ENCODE measurements at regions not wholly inside any gene's neighbourhood (a gene's known extent, or its start where the extent isn't known, plus 50 kb on each side); places are given as distances from the start of the nearest gene placed in this dataset.

DNA sequence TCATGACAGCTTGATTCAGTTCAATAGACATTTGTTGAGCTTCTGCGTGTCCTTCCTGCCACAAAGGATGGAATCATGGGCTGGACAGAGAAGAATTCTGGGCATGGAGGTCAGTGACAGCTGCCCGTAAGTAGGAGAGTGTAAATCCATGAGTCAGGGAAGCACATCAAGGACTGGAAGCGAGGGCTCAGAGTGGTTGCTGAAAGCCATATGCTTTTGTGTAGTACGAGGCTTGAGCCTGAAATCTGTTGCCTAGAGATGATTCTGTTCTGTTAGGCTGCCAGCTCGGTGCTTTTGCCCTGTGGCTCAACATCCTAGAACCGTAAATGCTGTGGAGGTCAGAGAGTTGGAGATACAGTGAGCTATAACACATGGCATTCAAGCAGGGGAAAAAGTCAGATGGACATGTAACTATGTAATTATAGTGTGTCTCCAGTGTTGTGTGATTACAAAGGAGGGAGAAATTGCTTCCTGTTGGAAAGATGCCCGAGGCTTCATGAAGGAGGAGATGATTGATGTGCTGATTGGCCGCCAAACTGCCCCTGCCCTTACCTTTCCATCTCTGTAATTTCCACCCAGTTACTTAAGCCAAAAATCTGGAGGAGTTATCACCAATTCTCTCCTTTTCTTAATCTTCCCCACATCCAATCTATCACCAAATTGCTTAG lies 92.8 kb upstream of the CACNA1E start:
- no peak for DNase-seq (ENCODE audit: low read depth)

DNA sequence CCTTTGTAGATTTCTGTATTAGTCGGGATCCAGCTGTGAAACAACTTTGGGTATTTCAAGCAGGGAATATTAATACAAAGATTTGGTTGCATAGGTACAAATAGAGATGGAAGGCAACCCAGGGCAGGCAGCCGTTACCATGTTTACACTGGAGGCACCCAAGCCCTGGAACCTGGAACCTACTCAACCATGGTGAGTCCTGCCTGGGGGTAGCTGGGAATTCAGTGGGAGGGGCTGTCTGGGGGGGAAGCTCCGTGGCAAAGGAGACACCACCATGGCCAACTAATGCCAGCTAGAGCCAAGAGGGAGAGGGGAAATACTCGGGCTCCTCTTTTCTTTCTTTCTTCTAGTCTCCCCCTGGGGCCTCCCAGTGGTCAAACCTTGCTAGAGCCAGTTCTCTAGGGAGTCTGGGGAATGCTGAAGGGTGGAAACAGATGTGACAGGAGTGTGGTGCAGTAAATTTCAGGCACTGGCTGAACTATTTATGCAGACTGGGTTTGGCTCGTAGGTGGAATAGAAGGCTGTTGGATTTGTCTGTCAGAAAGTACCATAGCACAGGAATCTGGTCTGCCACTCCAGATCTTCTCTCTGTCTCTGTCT lies 91.9 kb upstream of the CACNA1E start:
- DNase-seq (ENCODE audit: low read depth), result no peak

DNA sequence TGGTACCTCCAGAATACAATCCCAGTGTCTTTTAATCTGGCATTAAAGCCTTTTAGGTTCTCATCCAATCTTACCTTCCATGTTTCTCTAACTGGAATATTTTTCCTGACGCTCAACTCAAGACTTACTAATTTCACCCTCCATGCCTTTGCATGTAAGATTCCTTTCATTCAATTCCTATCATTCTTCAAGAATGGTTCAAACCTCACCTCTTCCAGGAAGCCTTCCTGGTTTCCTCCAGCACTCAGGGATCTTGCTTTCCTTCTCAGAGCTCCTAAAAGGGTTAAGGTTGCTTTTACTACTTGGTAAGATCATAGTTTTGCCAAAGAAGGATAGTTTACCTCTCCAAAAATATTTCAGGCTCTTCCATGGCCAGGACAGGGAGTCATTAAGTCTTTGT lies 91.2 kb upstream of the CACNA1E start:
- DNase-seq (ENCODE audit: low read depth), result no peak

DNA sequence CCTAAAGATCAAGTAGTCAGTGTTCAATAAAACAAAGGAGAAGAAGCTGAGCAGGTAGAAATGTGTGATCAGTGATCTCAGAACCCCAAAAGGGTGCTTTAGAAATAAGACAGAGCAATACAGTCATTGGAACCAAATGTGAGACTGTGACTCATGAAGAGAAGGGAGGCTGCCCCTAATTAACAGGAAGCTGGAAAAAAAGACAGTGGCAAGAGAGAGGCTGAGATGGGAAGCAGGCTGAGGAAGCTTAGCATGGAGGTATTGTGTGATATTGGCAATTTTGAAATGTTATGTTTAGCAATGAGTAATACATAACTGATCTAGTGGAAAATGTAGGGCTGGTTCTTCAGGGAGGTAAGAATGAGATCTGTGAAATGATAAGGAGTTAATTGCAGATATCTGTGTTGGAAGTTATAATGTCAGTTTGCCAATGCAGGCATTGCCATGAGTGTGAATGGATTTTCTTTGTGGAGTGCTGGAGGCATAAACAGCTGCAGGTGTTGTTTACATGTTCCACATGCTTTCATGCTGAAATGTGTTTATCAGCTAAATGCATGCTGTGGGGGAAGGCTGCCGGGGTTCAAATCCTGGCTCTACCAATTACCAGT lies 90.6 kb upstream of the CACNA1E start:
- DNase-seq (ENCODE audit: low read depth), result no peak

DNA sequence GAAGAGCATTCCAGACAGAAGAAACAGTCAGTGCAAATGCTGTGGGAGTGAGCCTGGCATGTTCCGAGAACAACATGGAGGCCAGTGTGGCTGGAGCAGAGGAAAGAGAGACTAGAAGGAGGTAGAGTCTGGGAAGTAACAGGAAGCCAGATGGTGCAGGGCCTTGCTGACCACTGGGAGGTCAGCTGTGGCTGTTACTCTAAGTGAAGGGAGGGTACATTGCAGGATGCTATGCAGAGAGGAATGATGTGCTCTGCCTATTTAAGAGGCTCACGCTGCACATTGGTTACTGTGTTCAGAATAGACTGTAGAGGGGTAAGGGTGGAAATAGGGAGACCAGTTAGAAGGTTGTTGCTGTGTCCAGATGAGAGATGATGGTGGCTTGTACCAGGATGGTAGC lies 88.6 kb upstream of the CACNA1E start:
- DNase-seq (ENCODE audit: low read depth), result no peak

DNA sequence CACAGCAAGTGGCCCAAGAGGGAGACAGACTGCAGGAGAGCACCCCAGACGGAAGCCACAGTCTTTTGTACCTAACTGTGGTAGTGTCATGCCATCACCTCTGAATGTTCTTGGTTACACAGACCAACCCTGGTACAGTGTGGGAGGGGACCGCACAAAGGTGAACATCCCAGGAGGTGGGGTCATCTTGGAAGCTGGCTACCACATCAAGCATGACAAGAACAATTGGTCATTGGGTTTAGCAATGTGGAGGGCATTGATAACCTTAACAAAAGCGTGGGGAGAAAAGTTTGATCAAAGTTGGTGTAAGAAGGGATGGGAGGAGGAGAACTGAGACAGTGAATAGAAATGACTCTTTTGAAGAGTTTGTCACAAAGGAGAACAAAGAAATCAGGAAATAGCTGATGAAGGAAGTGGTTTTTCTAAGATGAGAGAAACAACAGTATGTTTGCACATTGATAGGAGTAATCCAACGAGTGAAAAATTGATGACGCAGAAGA lies 87.1 kb upstream of the CACNA1E start:
- DNase-seq (ENCODE audit: low read depth), result no peak

DNA sequence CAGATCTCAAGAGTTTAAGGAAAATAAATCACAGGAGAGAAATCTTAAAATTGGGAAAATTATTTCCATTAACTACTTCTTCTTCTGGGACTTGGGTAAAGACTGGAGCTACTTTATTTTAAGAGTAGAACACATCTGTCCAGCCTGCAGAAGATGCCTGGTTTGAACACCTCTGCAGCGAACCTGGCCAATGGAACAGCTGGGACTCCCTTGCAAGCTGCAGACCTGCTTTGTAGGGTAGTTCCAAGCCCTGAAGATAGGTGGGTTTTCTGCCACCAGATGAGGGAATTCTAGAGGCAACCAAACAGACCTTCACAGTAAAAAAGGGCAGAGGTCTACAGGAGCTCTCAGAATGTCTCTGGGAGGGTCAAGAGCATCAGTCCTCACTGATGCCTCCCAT lies 86.5 kb upstream of the CACNA1E start:
- DNase-seq (ENCODE audit: low read depth), result no peak

DNA sequence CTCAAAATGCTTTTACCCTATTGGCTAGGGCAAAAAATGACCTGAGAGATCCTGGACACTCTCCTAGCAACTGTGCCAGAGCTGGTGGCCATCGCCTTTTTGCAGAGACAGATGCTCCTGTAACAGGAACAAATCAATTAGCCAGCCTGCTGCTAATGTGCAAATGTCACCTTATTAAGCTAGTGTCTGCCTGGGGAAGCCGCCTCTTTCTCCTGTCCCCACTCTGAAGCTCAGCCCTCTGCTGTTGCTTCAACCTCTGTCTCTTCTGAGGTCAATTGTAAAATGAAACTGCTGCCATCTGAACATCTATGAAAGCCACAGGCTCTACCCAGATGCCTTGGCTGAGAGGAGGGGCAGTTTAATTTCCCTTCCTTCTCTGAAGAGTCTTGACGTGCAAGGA lies 85.5 kb upstream of the CACNA1E start:
- DNase-seq (ENCODE audit: low read depth), result no peak

DNA sequence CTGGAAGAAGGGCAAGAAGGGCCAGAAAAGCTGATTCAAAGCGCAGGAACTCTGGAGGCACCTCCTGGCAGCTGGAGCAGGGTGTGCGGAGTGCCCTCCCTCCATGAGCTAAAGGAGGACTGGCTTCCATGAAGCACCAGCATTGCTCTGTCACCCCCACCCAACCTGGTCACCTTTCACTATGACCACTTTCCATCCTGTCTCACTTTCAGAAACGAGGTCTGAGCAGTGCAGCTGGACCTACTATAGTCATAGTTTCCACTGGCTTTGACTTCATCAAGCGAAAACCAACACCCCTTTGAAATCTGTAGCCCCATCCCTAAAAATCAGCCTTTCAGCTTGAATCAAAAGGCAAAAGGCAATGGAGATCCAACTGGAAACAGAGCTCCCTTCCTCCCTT lies 84.8 kb upstream of the CACNA1E start:
- DNase-seq (ENCODE audit: low read depth), result no peak

DNA sequence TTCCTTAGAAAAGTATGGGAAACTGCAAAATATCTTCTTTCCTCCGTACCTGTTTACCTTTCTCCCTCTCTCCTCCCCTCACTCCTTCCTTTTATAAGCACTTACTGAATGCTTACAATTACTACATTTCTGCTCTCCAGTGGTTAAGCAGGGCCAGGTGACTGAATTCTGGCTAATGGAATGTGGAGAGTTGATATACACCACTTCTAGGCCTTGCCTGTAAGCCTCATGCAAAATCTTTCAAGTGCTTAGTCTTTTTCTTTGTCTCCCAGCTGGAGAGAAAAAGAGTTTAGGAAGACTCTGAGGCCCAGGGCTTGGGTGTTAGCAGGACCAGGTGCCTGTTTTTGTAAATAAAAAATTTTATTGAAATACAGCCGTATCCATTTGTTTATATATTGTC lies 77.7 kb upstream of the CACNA1E start:
- no peak for DNase-seq (ENCODE audit: low read depth)

DNA sequence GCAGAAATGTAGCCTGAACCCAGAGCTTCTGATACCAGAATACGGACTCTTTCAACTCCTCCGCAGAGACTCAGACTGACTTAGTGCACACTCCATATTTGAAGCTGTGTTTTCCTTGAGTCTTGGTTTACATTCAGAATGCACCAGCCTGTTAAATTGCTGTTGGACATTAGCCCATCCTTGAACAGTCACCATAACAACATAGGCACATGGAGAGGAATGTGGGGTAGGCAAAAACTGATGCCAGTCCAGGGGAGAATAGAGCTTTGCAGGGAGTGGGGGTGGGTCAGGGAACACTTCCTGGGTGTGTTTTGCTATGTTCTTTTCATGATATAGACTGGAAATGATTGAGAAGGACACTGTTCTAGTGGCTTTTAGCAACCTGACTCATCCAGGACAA lies 76.3 kb upstream of the CACNA1E start:
- DNase-seq (ENCODE audit: low read depth), result no peak

DNA sequence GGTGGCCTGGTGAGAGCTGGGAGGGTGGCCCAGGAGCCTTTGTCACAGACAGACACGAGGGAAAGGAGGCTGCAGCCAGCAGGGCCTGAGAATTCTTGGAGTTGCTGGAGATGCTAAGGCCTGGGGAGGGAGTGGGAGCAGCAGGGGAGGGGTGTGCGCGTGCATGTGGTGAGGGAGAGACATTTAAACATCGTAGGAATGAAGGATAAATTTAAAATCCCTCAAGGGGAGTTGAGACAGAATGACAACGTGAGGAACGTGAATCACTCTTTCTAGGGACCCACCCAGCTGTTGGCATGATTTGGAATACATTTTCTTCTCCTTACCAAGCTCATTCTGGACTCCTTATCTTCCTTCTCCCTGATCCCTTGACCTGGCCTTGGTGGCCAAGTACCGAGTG lies 73.3 kb upstream of the CACNA1E start:
- no peak for DNase-seq (ENCODE audit: low read depth)

DNA sequence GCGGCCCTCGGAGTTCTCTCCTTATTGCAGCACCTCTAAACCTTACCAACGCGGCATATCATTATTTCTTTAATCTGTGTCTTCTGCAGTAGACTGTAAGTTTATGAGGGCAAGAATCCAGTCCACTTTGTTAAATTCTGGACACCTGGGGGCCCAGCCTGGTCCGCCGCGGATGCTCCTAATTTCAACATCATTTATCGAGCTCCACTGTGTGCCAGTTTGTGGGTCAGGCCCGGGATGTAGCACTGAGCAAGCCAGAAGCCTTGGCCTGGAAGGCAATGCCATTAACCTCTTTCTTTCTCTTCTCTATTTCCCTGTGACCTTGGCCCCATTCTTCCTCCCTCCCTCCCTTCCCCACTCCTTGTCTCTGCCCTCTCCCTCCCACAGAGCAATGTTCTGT lies 70.6 kb upstream of the CACNA1E start:
- no peak for DNase-seq (ENCODE audit: low read depth)

DNA sequence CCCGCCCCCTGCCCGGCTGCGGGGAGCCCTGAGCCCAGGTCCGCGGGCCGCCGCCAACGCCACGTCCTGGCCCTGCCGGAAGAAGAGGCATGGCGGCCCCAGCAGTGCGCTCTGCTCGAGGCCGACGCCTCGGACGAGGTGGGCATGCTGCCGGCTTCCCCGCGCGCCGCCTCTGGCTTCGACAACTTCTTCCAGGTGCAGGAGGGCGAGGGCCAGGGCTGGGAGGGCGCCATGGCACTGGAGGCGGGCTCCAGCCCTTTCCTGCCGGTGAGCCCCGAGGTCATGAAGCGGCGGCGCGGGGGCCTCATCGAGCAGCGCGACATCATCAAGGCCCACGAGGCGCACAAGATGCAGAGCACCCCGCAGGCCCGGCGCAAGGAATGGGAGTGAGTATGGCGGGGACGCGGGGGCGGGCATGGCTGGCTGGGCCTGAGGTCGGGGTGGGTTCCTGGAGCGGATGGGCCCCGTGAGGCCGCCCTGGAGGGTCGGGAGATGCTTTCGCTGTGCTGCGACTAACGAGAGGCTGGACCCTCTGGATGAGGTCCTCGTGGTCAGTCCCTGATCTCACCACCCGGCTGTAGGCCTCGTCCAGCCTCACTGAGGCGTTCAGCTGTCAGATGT lies 70.0 kb upstream of the CACNA1E start:
- DNase-seq (ENCODE audit: low read depth), result no peak

DNA sequence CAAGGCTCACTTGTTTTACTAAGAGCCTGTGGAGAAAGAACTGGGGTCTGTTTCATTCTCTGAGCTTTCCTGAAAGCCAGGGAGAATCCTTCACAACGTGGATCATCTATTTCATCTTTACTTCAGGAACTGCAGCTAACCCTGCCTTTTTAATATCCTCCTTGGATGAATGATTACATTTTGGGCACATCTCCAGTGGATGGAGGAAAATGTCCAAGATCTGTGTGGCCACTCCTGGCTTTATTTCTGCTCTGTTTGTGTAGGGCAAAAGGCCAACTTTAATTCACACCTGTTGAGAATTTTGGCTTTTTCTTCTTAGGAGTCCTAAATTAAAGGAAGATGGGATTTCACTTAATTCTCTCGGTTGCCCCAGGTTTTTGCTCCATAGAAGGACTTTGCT lies 69.5 kb upstream of the CACNA1E start:
- no peak for DNase-seq (ENCODE audit: low read depth)

DNA sequence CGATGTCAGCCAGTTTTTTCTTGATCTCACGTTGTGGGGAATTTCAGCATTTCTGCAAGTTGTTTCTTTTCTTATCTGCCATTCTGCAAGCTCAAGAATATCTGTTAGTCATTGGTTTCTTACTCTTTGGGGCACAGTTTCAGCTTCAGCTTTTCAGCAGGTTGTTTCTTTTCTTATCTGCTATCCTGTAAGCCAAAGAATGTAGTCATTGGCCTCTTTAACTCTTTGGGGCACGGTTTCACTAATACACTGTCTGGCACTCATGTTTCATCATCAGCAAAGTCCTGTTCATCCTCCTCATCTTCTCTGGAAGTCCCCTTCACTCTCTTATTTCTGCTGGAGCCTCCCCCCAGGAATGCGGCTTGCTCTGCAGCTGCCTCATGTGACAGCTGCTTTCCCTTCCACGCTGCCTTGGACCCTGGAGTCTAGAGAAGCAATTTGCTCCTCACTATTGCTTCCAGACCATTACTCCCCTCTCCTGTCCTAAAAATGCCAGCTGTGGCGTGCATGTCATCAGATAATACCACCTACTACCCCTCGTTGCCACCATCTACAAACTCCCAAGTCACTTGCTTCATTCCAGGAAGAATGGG lies 67.0 kb upstream of the CACNA1E start:
- DNase-seq (ENCODE audit: low read depth), result no peak

DNA sequence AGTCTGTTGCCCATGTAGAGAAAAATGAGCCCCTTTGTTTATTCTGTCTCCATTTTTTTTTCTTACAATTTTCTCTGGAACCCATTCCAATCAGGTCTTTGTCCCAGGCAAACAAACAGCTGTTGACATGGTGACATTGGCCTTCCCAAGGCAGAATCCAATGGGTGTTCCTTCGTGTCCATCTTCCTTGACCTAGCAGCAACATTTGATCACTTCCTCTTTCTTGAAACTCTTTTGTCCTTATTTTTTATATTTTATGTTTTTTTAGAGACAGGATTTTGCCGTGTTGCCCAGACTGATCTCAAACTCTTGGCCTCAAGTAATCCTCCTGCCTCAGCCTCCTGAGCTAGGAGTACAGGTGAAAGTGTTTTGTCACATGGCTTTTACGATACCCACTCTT lies 65.4 kb upstream of the CACNA1E start:
- no peak for DNase-seq (ENCODE audit: low read depth)

DNA sequence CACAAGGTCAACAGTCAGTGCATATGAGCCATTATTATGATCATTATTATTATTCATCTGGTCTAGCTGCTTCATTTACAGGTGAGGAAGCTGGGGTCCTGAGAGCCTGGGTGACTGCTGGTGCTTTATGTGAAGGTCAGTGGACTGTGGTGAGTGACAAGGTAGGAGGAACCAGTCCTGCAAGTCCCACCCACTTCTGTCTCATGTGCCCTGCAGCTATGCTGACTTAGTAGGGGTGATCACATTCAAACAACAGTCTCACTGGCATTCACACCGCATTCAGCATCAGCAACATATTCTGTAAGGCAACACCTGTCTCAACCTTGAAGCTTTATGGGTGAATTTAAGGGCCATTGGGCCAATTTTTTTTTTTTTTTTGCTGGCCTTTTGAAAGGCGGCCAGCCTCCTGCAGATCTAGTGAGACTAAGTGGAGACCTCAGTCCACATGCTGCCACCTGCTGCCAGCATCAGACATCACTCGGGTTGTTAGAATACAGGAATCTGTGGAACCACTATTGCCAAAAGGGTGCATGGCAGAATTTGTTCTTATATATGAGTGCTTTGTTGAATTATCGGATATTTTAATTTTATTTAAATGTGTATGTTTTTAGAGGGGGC lies 59.9 kb upstream of the CACNA1E start:
- DNase-seq (ENCODE audit: low read depth), result no peak

DNA sequence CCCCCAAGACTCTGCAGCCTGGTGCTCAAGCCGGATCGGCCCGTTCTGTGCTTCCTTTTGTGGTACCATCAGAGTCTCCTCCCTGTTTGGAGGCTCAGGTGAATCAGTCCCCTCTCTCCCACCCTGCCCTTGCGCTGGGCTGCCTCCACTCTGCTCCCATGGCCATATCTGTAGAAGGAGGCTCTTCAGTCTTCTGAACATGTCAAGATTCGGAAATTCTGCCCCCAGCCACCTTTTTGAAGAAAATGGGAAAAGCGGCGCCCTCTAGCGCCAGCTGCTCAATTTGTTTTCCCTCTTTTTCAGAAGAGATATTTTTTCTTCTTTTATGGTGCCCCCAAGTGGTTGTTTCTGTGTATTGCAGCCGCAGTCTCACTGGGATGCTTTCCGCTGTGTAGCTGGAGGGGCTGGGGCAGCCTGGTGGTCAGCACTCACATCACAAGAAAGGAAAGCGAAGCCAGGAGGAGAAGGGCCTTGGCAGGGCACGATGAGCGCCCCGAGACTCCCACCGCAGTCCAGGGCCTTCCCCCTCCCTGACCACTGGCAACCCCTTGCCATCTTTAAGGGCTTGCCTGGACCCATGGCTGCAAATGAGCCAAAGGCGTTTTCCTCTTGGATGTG lies 58.4 kb upstream of the CACNA1E start:
- peak; percentile 55 for DNase-seq (ENCODE audit: low read depth)

DNA sequence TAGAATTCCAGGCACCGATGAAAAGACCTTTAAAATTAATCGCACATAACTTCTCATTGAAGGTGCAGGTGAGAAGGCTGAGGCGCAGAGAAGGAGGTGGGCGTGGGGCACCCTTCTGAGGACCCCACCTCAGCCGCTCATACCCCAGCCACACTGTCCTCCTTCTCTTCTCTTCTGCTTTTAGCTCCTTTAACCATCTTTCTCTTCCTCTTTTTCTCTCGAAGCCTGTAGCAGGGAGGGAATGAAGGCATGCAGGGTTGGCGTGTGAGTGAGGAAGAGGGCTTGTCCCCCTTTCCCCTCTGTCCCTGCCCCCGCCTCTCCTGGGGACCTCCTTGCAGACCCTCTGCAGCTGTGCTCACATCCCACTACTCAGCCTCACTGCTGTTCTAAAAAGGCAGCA lies 57.8 kb upstream of the CACNA1E start:
- DNase-seq (ENCODE audit: low read depth), result no peak

DNA sequence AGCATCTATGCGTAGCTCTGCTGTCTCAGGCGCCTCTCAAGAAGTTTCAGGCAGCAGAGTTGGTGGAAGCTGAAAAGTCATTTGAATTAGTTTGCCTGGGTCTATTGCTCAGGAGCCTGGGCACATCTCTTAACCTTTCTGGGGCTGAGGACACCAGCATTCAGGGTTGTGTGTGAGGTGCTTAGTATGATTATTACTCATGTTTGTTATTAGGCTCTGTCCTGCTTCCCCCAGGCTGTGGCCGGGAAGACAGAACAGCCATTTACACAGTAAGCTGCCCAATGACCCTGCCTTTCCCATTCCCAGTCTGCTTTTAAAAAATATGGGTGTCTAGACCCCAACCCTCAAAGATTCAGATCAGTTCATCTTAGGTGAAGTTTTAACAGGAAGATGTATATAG lies 53.9 kb upstream of the CACNA1E start:
- no peak for DNase-seq (ENCODE audit: low read depth)

Measured in activated T-helper 9 cell treated with anti-CD3 and anti-CD28 coated beads, Interleukin-2, amount 50 U/mL, for 16 hours (primary cell).